Fibroblast of mammary gland (primary cell): ENCODE measurements at regions not wholly inside any gene's neighbourhood (a gene's known extent, or its start where the extent isn't known, plus 50 kb on each side); places are given as distances from the start of the nearest gene placed in this dataset.
"Not testable (repeated sequence)": the region's sequence is repeated elsewhere in the genome, so short reads cannot be mapped to it uniquely, and the experiment has no call there.

Experiments used
- DNase-seq: peaks from one replicate; pipeline ENCODE4 v3.0.0-alpha.2; 2010; ENCODE audit warnings: low read depth
- H3K4me3 ChIP-seq: 2 replicates; pipeline ENCODE4 v1.5.1; 2011; ENCODE audit warnings: low read depth, mild to moderate bottlenecking, low read length, moderate library complexity; ENCODE audit not compliant: control insufficient read depth
- TF ChIP-seq, protein P1 (sequence below): conservative IDR thresholded peaks from 2 replicates; pipeline ENCODE4 v1.5.1; 2011; ENCODE audit warnings: low read depth, low read length, inconsistent platforms; ENCODE audit not compliant: control insufficient read depth, insufficient read depth

DNA sequence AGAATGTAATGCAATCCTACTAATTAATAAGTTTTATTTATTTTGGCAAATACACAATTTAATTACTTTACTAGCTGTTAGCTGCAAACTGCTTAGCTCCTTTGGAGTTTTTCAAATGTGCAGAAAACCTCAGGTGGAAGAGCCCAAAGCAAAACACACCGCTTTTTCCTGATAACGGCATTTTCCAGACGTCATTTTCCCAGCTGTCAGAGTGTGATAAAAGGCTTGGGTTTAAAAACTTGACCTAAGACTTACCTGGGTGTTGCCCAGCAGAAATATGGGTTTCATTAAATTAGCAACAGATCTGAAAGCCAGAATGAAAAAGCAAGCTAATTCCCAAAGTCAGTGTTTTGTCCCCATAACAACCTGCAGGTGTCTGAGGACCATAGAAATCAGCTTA is 204.0 kb upstream of the HMCN1 start:
- DNase-seq: no peak
- TF ChIP-seq, protein P1, sequence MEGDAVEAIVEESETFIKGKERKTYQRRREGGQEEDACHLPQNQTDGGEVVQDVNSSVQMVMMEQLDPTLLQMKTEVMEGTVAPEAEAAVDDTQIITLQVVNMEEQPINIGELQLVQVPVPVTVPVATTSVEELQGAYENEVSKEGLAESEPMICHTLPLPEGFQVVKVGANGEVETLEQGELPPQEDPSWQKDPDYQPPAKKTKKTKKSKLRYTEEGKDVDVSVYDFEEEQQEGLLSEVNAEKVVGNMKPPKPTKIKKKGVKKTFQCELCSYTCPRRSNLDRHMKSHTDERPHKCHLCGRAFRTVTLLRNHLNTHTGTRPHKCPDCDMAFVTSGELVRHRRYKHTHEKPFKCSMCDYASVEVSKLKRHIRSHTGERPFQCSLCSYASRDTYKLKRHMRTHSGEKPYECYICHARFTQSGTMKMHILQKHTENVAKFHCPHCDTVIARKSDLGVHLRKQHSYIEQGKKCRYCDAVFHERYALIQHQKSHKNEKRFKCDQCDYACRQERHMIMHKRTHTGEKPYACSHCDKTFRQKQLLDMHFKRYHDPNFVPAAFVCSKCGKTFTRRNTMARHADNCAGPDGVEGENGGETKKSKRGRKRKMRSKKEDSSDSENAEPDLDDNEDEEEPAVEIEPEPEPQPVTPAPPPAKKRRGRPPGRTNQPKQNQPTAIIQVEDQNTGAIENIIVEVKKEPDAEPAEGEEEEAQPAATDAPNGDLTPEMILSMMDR: no peak
- H3K4me3 ChIP-seq: no peak overlapping the region

DNA sequence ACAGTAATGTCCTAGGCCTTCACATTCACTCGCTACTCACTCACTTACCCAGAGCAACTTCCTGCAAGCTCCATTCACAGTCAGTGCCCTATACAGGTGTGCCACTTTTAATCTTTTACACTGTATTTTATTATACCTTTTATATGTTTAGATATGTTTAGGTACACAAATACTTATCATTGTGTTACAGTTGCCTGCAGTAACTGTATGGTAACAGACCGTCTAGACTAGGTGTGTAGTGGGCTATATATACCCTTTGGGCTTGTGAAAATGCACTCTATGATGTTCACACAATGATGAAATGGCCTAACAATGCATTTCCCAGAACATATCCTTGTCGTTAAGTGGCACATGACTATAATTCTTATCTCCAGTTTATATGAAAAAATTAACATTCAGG is 204.5 kb upstream of the HMCN1 start:
- no peak overlapping the region for H3K4me3 ChIP-seq
- TF ChIP-seq, protein P1: no peak
- DNase-seq: no peak

GRCh38 chr1:185528084-185528676 is 206.0 kb upstream of the HMCN1 start:
- no peak for DNase-seq
- no peak overlapping the region for H3K4me3 ChIP-seq
- TF ChIP-seq, protein P1: no peak

DNA sequence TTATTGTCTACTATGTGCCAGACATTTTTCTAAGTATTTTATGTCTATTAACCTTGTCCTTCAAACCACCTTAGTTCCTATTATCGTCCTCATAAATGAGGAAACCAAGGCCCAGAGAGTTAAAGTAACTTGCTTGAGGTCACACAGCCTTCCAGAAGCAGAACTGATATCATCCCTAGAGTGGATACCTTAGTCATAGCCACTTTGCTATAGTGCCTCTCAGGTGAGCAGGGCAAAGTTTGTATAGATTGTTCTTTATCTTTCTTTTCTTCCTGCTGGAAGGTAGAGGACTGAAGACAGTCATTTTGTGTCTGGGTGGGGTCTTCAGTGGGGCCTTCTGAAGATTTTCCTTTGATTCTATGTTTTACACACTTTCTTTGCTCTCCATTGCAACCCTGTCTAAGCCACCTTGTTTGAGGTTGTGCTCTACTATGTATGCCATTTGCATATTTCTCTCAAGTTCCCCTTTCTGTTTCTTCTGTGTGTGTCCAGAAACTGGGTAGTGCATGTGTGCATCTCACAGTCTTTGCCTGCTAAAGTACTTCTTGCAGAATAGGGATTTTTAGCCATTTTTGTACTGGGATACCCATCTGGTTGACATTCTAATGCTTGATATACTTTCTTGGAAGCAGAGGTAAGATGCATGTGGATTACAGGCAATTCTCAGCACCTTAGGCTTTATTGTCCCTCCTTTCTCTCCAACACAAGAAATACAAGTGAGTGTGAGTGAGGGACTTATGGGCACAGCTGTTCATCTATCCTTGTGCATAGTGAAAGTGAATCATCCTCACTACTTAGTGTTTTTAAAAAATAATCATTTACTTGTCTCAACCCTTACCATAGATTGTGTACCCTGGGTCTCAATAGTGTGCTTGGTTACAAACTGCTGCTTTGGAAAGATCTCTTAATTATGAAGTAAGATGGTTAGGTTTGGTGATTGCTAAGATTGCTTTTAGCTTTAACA is 207.6 kb upstream of the HMCN1 start:
- no peak overlapping the region for H3K4me3 ChIP-seq
- no peak for DNase-seq
- TF ChIP-seq, protein P1: no peak

DNA sequence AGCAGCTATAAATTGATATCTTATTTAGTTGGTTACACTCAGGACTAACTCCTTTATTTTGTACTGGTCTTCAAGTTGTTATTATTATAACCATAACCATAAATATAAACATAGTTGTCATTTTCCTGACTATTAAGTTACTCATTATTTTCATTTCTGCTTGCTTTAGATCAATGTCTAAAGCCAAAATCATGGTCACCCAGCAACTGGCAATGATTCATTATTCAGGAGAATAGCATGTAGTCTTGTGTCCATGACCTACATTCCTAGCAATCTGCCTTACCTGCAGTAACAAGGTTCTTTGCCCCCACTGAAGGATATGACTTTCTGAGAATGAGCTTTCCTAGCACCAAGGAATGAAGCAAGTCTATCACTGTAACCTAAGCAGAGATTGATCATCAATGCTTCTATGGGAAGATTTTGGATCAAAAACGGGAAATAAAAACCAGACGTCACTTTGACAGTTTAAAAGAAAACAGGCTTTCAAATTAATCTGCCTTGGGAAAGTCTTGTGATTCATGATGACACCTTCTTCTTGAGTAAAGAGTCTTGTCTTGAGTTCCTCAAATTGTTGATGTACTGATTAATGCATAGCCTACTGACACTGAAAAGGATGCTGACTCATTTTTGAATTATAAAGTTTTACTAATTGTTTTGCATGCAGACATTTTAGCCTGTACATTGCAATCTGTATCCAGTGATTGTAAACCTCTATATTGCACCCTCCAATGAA is 203.3 kb upstream of the IVNS1ABP start:
- TF ChIP-seq, protein P1: no peak
- DNase-seq: peak; percentile 48
- H3K4me3 ChIP-seq: no peak overlapping the region

DNA sequence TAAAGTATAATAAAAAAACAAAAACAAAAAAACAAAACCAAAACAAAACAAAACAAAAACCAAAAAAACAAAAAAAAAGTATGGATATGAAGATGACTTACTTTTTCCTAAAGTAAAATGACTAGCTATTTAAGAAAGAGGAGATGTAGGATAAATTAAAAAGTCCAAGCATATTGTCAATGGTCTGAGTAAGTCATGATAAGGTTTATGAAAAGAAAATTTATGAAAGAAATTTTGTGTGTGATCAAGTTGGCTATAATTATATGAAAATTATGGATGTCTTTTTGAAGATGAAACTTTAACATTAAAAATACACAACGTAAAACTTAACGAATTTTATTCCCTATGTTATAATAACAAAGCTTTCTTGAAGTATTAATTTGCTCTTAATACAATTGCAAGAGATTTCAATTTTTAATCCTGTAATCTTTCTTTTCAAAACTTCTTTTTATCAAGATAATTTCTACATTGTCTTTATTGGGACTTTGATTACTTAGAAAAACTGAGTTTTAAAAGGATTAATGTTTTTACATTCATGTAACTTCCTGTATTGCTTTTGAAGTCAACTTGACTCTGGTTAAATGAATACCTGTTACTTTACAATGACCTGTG is 200.9 kb upstream of the IVNS1ABP start:
- H3K4me3 ChIP-seq: no peak overlapping the region
- DNase-seq: peak; percentile 6
- TF ChIP-seq, protein P1: no peak

GRCh38 chr1:185517301-185517700 is 200.3 kb upstream of the IVNS1ABP start:
- H3K4me3 ChIP-seq, DNase-seq: not testable (repeated sequence)
